Fibroblast of lung (primary cell): ENCODE measurements at regions not wholly inside any gene's neighbourhood (a gene's known extent, or its start where the extent isn't known, plus 50 kb on each side); places are given as distances from the start of the nearest gene placed in this dataset.

Experiments used
- EZH2 ChIP-seq: IDR thresholded peaks from 2 replicates; pipeline ENCODE4 v1.5.1; 2012; ENCODE audit warnings: low read length, control low read depth, mild to moderate bottlenecking; ENCODE audit errors: missing control alignments
- TF ChIP-seq, protein P1 (sequence below), 2 donors: IDR thresholded peaks in 1 of 2; conservative IDR thresholded peaks in 1 of 2; 1 replicate in 1 of 2; 2 replicates in 1 of 2; pipeline ENCODE4 v1.5.1; 2011 to 2012; ENCODE audit warnings: low read length in 2 of 2, control low read depth in 1 of 2, inconsistent platforms in 1 of 2, low read depth in 1 of 2, mild to moderate bottlenecking in 1 of 2

DNA sequence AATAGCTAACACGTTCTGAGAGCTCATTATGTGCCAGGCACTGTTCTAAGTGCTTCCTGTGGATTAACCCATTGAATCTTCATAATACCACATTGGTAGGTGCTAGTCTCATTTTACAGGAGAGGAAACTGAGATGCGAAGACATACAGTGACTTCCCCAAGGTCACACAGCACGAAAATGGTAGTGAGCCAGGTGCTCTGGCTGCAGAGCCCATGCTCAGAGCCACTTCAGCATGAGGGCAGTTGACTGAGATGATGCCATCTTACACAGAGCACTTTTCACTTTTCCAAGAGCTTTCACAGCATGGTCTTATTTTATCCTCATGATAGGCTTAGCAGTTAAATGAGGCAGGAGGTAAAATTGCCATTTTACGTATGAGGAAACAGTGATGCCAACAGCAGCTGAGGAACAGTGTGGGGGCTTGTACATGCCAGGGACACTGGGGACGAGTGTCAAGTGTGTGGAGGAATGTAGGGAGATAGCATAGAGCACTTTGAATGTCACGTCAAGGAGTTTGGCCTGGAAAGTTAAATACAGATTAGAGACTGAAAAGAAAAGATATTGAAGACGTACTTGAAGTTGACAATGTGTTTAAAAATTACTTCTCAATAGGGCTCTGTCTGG lies 180.0 kb downstream of the KIF4B start:
- TF ChIP-seq, protein P1, sequence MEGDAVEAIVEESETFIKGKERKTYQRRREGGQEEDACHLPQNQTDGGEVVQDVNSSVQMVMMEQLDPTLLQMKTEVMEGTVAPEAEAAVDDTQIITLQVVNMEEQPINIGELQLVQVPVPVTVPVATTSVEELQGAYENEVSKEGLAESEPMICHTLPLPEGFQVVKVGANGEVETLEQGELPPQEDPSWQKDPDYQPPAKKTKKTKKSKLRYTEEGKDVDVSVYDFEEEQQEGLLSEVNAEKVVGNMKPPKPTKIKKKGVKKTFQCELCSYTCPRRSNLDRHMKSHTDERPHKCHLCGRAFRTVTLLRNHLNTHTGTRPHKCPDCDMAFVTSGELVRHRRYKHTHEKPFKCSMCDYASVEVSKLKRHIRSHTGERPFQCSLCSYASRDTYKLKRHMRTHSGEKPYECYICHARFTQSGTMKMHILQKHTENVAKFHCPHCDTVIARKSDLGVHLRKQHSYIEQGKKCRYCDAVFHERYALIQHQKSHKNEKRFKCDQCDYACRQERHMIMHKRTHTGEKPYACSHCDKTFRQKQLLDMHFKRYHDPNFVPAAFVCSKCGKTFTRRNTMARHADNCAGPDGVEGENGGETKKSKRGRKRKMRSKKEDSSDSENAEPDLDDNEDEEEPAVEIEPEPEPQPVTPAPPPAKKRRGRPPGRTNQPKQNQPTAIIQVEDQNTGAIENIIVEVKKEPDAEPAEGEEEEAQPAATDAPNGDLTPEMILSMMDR (conservative IDR thresholded peaks at IDR 0.05 in 1 of 2, IDR thresholded peaks at IDR 0.05 in 1 of 2; ENCODE audit: low read depth in 1 of 2, low read length in 2 of 2) = no peak
- no peak for TF ChIP-seq EZH2
